Activated naive CD8-positive, alpha-beta T cell treated with anti-CD3 and anti-CD28 coated beads, Interleukin-2, amount 50 U/mL, for 24 hours (primary cell): ENCODE measurements at regions not wholly inside any gene's neighbourhood (a gene's known extent, or its start where the extent isn't known, plus 50 kb on each side); places are given as distances from the start of the nearest gene placed in this dataset.

ENCODE experiments used
- ATAC-seq: fragments of 150-1000 bp; cut with Tn5 transposase; one replicate; pipeline ENCODE4 v1.10.0; 2021
- DNase-seq: peaks from one replicate; pipeline ENCODE4 v3.0.0; 2021
- H3K27ac Mint-ChIP-seq: one replicate; pipeline ENCODE4 v1.8.0; 2021; ENCODE audit warnings: mild to moderate bottlenecking, mixed read lengths
- H3K27me3 Mint-ChIP-seq: one replicate; pipeline ENCODE4 v1.8.0; 2021; ENCODE audit warnings: mixed read lengths
- H3K36me3 Mint-ChIP-seq: one replicate; pipeline ENCODE4 v1.8.0; 2021; ENCODE audit warnings: low read depth, mixed read lengths
- H3K4me1 Mint-ChIP-seq: one replicate; pipeline ENCODE4 v1.8.0; 2021; ENCODE audit warnings: mixed read lengths
- H3K4me3 Mint-ChIP-seq: one replicate; pipeline ENCODE4 v1.8.0; 2021; ENCODE audit warnings: mild to moderate bottlenecking, moderate library complexity, mixed read lengths
- H3K9me3 Mint-ChIP-seq: one replicate; pipeline ENCODE4 v1.8.0; 2021; ENCODE audit warnings: mixed read lengths

GRCh38 chr1:56311766-56312165 is 267.6 kb downstream of the PLPP3 start:
- DNase-seq: no peak
- Mint-ChIP-seq H3K9me3 (peaks cover 16% of the 10 kb centered on the region), H3K4me1 (no peaks in the 10 kb centered on the region), H3K4me3 (no peak overlapping the region), H3K27ac (no peak overlapping the region), H3K36me3 (no peaks in the 10 kb centered on the region), H3K27me3 (peaks cover 11% of the 10 kb centered on the region)
- no peak for ATAC-seq

- Mint-ChIP-seq H3K27me3 (peaks cover 11% of the 10 kb centered on the region), H3K4me3 (no peak overlapping the region), H3K4me1 (no peaks in the 10 kb centered on the region), H3K27ac (no peak overlapping the region), H3K36me3 (no peaks in the 10 kb centered on the region), H3K9me3 (peaks cover 16% of the 10 kb centered on the region)
- no peak for DNase-seq
- ATAC-seq: no peak
Observed at GRCh38 chr1:56310945-56311344, 268.4 kb downstream of the PLPP3 start.

- DNase-seq (no peak), ATAC-seq (no peak)
- Mint-ChIP-seq H3K27me3 (peaks cover 11% of the 10 kb centered on the region), H3K27ac (no peak overlapping the region), H3K4me1 (no peaks in the 10 kb centered on the region), H3K36me3 (no peaks in the 10 kb centered on the region), H3K4me3 (no peak overlapping the region), H3K9me3 (peaks cover 11% of the 10 kb centered on the region)
Observed at GRCh38 chr1:56309065-56309464, 270.3 kb downstream of the PLPP3 start.

- Mint-ChIP-seq H3K27me3 (peaks cover under 1% of the 10 kb centered on the region), H3K4me3 (no peak overlapping the region), H3K36me3 (no peaks in the 10 kb centered on the region), H3K27ac (no peak overlapping the region), H3K9me3 (peaks cover 4% of the 10 kb centered on the region), H3K4me1 (no peaks in the 10 kb centered on the region)
- DNase-seq (no peak), ATAC-seq (no peak)
Observed at GRCh38 chr1:56304975-56305374, 274.4 kb downstream of the PLPP3 start.

GRCh38 chr1:56303805-56304204 is 275.6 kb downstream of the PLPP3 start:
- no peaks in the 10 kb centered on the region for H3K4me1 Mint-ChIP-seq
- ATAC-seq (no peak), DNase-seq (no peak)
- no peak overlapping the region for H3K27ac Mint-ChIP-seq
- H3K27me3 Mint-ChIP-seq: peaks cover 1% of the 10 kb centered on the region
- H3K36me3 Mint-ChIP-seq: no peaks in the 10 kb centered on the region
- peaks cover 4% of the 10 kb centered on the region for H3K9me3 Mint-ChIP-seq
- no peak overlapping the region for H3K4me3 Mint-ChIP-seq

- peaks cover 1% of the 10 kb centered on the region for H3K27me3 Mint-ChIP-seq
- no peak for ATAC-seq
- no peaks in the 10 kb centered on the region for H3K36me3 Mint-ChIP-seq
- DNase-seq: no peak
- H3K27ac Mint-ChIP-seq: no peak overlapping the region
- H3K4me1 Mint-ChIP-seq: no peaks in the 10 kb centered on the region
- peaks cover 4% of the 10 kb centered on the region for H3K9me3 Mint-ChIP-seq
- H3K4me3 Mint-ChIP-seq: no peak overlapping the region
Observed at GRCh38 chr1:56302878-56303277, 276.5 kb downstream of the PLPP3 start.

DNA sequence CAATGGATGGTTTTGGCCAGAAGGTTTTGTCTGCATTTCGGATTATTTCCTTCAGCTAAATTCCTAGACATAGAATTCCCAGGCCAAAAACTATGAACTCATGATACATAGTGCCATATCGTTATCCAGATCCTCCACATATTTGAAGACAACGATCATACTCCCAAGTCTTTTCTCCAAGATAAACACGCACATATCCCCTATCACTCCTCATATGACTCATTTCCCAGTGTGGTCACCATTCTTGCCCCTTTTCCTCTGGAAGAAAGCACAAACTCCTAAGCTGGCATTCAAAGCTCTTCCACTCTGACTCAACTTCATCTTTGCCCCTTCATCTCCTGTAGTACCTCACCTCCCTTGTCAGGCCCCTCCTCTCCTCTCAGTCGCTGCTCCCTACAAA is 277.6 kb downstream of the PLPP3 start:
- Mint-ChIP-seq H3K36me3 (no peaks in the 10 kb centered on the region), H3K4me1 (no peaks in the 10 kb centered on the region), H3K27me3 (peaks cover 1% of the 10 kb centered on the region), H3K9me3 (no peaks in the 10 kb centered on the region), H3K27ac (no peak overlapping the region), H3K4me3 (no peak overlapping the region)
- ATAC-seq (no peak), DNase-seq (no peak)

DNA sequence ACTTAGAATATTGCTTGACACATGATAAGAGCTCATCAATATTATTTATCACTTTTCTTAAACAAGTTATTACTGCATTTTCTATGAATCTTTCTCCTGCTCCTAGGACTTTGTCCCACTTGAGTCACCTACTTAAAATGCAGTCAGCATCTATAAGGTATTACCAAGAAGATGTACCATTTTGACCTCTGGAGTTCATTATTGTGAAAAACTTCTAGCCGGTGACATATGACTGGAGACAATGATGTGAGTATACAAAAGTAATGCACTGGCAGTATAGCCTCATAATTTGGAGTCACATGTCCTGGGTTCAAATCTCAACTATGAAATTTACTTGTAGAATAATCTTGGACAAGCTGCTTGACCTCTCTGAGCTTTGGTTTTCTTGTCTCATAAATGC is 278.5 kb downstream of the PLPP3 start:
- Mint-ChIP-seq H3K27me3 (peaks cover 1% of the 10 kb centered on the region), H3K36me3 (no peaks in the 10 kb centered on the region), H3K9me3 (no peaks in the 10 kb centered on the region), H3K4me3 (no peak overlapping the region), H3K4me1 (no peaks in the 10 kb centered on the region), H3K27ac (no peak overlapping the region)
- no peak for DNase-seq
- no peak for ATAC-seq

- peaks cover 4% of the 10 kb centered on the region for H3K9me3 Mint-ChIP-seq
- no peak overlapping the region for H3K27ac Mint-ChIP-seq
- DNase-seq (no peak), ATAC-seq (no peak)
- H3K27me3 Mint-ChIP-seq: peaks cover 4% of the 10 kb centered on the region
- no peaks in the 10 kb centered on the region for H3K36me3 Mint-ChIP-seq
- no peak overlapping the region for H3K4me3 Mint-ChIP-seq
- no peaks in the 10 kb centered on the region for H3K4me1 Mint-ChIP-seq
Observed at GRCh38 chr1:56298866-56299265, 280.5 kb downstream of the PLPP3 start.

DNA sequence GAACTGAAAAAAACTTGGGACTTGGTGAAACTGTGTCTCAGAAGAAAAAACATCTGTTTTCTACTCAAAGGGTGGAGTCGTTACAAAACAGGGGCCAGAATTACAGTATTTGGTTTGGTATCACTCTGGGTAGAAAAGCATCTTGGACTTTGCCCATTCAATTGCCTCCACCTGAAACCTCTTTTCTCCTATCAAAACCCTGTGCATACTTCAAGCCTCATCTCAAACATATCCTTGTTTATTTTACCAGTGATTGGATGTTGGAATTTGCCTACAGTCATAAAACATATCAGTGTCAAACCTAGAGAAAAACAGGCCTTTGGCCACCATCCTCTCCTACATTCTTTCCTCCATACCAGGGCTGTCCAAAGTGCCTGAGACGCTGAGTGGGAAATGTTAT is 281.5 kb downstream of the PLPP3 start:
- ATAC-seq: no peak
- no peak for DNase-seq
- no peak overlapping the region for H3K27ac Mint-ChIP-seq
- H3K27me3 Mint-ChIP-seq: peaks cover 4% of the 10 kb centered on the region
- no peaks in the 10 kb centered on the region for H3K4me1 Mint-ChIP-seq
- peaks cover 5% of the 10 kb centered on the region for H3K9me3 Mint-ChIP-seq
- no peak overlapping the region for H3K4me3 Mint-ChIP-seq
- no peaks in the 10 kb centered on the region for H3K36me3 Mint-ChIP-seq

- peaks cover 5% of the 10 kb centered on the region for H3K9me3 Mint-ChIP-seq
- no peaks in the 10 kb centered on the region for H3K4me1 Mint-ChIP-seq
- no peak for DNase-seq
- H3K4me3 Mint-ChIP-seq: no peak overlapping the region
- no peak for ATAC-seq
- H3K27me3 Mint-ChIP-seq: peaks cover 4% of the 10 kb centered on the region
- H3K36me3 Mint-ChIP-seq: no peaks in the 10 kb centered on the region
- H3K27ac Mint-ChIP-seq: no peak overlapping the region
Observed at GRCh38 chr1:56297208-56297607, 282.2 kb downstream of the PLPP3 start.

DNA sequence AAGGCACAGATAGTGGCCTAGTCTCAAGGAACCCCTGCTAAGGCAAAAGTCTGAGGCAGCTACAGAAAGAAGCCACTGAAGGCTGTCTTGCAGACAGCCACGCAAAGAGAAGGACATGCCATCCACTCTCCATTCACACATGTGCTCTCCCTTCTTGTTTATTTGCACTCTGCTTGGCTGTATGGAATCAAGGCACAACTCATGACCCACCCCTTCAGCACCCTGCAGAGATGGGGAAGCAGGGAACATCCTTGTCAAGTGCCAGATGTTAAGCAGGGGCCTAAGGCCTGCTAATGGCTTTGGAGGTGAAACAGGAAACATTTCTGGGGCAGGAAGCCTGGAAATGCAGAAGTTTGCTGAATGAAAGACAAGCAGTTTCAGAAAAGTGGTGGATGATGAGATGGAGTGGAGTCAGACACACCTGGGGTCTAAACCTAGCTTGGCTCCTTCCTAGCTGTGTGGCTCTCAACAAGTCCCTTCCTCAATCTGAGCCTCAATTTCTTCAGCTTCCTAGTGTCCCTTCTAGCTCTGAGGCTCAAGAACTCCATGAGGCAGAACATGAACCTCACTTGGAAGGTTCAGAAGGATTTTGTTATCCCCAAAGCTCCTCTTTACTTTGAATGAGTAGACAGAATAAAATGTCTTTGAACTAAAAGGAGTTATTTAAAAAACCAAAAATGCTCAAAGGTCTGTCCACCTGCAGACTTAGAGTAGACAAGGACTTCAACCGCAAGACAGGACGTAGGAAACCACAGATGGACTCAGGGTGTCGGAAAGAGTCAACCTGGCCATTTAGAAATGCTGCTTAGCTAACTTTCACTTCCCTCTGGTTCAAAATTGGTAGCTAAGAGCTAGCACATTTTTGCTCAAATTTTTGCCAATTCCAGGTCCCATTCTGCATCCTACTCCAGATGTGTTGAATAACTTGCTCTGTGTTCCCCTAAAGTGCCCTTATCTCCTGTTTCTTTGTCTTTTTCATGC is 283.1 kb downstream of the PLPP3 start:
- Mint-ChIP-seq H3K4me1 (no peaks in the 10 kb centered on the region), H3K27ac (no peak overlapping the region), H3K9me3 (peaks cover 5% of the 10 kb centered on the region), H3K27me3 (peaks cover 4% of the 10 kb centered on the region), H3K36me3 (no peaks in the 10 kb centered on the region), H3K4me3 (no peak overlapping the region)
- no peak for ATAC-seq
- DNase-seq: no peak

DNA sequence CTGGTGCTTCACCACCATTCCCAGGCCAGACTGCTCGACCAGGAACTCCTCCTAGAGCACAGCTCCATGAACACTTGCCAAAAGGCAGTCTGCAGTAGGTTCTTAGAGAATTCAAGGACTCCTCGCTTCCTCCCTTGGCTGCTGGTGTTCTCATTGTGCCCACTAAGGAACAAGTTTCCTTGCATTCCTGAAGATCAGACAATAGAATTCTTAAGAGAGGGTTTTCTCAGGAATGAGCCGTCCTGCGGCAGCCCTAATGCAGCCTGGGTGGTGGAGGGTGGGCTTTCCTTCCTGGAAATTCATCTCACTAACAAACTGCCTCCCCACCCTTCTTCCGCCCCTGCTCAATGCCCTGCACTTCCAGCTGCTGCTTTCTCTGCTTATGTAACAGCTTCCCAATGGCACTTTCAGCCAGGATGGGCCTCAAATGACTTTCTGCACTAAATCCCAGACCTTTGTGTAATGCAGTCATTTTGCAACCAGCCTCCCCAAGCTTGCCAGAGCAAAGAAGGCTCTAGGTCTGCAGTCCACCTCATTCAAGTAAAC is 287.9 kb downstream of the PLPP3 start:
- peaks cover 3% of the 10 kb centered on the region for H3K27me3 Mint-ChIP-seq
- no peak for ATAC-seq

DNA sequence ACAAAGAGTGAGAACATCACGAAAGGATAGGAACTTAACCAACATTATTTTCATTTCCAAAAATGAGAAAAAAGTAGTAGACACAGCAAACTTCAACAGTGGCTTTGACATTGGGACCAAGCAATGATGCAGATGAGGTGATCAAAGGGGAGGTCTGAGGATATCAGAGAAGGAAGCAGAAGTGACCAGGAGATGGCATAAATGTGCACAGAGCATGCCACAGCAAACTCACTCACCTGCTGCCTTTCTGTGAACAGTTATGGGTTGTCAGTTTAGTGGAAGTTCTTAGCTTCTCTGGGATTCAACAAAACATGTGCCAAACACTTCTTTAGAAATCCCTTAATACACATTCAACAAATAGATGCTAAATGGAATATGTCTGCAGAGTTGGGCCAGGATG is 290.1 kb downstream of the PLPP3 start:
- DNase-seq (no peak), ATAC-seq (no peak)
- Mint-ChIP-seq H3K36me3 (no peaks in the 10 kb centered on the region), H3K27ac (no peak overlapping the region), H3K4me3 (no peak overlapping the region), H3K4me1 (no peaks in the 10 kb centered on the region), H3K27me3 (peaks cover under 1% of the 10 kb centered on the region), H3K9me3 (peaks cover 5% of the 10 kb centered on the region)

More for the DNA sequence above, 287.9 kb downstream of the PLPP3 start:
- no peaks in the 10 kb centered on the region for H3K36me3 Mint-ChIP-seq
- H3K27ac Mint-ChIP-seq: no peak overlapping the region
- no peaks in the 10 kb centered on the region for H3K4me1 Mint-ChIP-seq
- no peak overlapping the region for H3K4me3 Mint-ChIP-seq
- no peak for DNase-seq
- peaks cover 5% of the 10 kb centered on the region for H3K9me3 Mint-ChIP-seq

DNA sequence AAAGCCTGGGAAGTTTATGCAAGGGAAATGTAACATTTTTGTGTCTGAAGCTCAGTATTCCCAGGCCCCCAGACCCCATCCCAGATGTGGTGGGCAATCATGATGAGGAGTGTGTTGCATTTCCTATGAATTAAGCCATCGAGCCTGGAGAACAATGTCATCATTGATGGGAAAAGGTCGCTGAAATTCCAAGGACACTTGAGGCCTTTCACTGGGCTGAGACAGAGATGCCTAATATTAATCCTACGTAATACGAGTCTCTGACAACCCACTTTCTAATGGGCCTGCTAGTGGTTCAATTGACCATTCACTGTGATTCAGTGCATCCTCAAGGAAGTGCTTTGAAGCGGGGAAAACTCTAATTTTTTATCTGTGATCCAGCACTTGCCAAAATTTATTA is 291.6 kb downstream of the PLPP3 start:
- DNase-seq: no peak
- Mint-ChIP-seq H3K27ac (no peak overlapping the region), H3K27me3 (no peaks in the 10 kb centered on the region), H3K36me3 (no peaks in the 10 kb centered on the region), H3K9me3 (no peaks in the 10 kb centered on the region), H3K4me1 (no peaks in the 10 kb centered on the region), H3K4me3 (no peak overlapping the region)
- no peak for ATAC-seq
